HUES6 (cell line): ENCODE measurements at regions not wholly inside any gene's neighbourhood (a gene's known extent, or its start where the extent isn't known, plus 50 kb on each side); places are given as distances from the start of the nearest gene placed in this dataset.

Experiments used
- H3K27ac ChIP-seq: 2 replicates; pipeline ENCODE4 v1.7.0; 2013; ENCODE audit warnings: low read depth, mild to moderate bottlenecking, low read length, inconsistent platforms
- H3K27me3 ChIP-seq: 2 replicates; pipeline ENCODE4 v1.6.1; 2013; ENCODE audit warnings: low read length; ENCODE audit not compliant: control insufficient read depth, insufficient read depth
- H3K36me3 ChIP-seq: 2 replicates; pipeline ENCODE4 v1.6.1; 2013; ENCODE audit warnings: low read length; ENCODE audit not compliant: control insufficient read depth, insufficient read depth
- H3K4me1 ChIP-seq: 2 replicates; pipeline ENCODE4 v1.6.1; 2013; ENCODE audit warnings: low read length; ENCODE audit not compliant: control insufficient read depth, insufficient read depth
- H3K4me3 ChIP-seq: 2 replicates; pipeline ENCODE4 v1.5.1; 2013; ENCODE audit warnings: low read depth, low read length
- H3K9ac ChIP-seq: one replicate; pipeline ENCODE4 v1.6.1; 2013; ENCODE audit warnings: mild to moderate bottlenecking, low read length
- H3K9me3 ChIP-seq: 2 replicates; pipeline ENCODE4 v1.6.1; 2013; ENCODE audit warnings: low read depth, low read length; ENCODE audit not compliant: control insufficient read depth, insufficient read depth

DNA sequence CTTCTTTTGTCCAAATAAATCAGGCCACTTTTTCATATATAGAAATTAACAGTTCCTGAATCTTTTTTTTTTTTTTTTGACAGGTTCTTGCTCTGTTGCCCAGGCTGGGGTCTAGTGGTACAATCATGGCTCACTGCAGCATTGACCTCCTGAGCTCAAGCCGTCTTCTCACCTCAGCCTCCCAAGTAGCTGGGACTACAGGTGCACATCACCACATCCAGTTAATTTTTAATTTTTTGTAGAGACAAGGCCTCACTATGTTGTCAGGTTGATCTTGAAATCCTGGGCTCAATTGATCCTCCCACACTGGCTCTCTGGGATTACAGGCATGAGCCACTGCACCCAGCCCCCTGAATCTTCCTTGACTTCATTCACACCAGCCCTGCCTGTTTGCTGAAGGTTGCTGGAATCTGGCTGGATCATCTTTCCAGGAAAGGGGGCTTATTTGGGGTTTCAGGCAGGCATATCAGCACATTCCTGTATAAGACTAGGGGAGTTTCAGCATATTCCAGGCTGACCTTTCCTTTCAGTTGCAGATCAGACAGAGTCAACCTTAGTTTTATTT lies 78.2 kb upstream of the ARHGAP29 start:
- no peak overlapping the region for H3K27ac ChIP-seq
- no peaks in the 10 kb centered on the region for H3K27me3 ChIP-seq
- no peak overlapping the region for H3K9ac ChIP-seq
- H3K4me1 ChIP-seq = peaks cover 16% of the 10 kb centered on the region
- H3K9me3 ChIP-seq = no peaks in the 10 kb centered on the region
- H3K4me3 ChIP-seq = no peak overlapping the region
- H3K36me3 ChIP-seq = no peaks in the 10 kb centered on the region

DNA sequence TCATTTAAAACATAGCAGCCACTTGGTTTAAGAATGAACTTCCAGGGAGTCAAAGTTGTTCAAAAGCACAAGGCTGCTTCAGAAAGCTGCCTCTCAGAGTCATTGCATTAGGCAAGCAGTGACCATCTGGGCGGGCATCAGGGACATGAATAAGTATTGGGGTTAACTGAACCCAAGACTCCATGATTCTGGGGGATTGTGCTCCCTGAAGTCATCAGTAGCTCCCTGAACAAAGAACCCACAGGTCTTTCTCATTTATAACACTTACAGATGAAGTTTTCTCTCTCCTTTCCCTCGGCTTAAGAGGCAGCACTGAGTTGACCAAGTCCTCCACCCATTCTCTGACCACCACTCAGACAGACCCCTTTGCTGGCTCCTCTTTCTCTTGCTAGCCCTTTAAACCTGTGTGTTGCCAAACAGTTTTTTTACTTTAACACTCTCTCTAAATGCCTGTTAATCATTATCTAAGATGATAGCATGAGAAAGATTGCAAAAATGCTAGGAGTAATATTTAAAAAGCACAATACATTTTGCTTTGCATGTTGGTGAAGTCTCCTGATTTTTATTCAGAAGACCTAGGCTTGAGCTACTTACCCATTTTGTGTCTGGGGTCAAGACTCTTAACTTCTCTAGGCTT lies 77.0 kb upstream of the ARHGAP29 start:
- Histone ChIP-seq H3K27me3 (no peaks in the 10 kb centered on the region), H3K36me3 (no peaks in the 10 kb centered on the region), H3K4me1 (peaks cover 9% of the 10 kb centered on the region; the same call in 1 of the 2 replicates), H3K9ac (no peak overlapping the region), H3K27ac (no peak overlapping the region), H3K9me3 (no peaks in the 10 kb centered on the region), H3K4me3 (no peak overlapping the region)

DNA sequence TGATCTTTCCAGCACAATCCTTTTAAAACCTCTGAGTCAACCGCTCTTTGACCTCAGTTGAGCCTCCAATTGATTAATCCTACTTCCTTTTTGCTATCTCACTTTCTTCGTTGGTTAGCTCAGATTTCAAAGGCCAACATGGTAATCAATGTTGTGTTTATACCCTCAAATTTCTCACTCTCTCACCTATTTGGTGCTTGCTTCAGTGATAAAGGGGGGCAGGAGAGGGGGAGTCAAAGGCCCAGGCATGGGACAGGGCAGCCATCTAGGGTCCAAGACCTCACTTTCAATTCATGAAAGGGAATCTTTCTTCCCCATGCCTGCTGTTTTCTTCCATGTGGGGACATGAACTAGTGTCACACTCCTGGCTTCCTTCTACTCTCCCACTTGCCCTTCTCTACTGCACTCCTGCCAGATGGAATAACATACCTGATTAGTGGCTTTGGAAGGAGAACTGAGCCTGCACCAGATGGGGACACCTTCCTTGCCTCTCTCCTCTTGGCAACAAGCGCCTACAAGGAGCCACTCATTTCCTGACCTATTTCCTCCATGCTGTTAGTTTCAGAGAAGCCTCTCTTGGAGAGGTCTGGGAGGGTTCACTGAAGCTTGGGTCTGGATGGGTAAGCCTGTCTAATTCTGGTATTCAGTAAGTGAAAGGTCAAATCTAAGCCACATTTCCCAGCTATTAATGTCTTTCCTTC lies 73.3 kb upstream of the ARHGAP29 start:
- H3K27ac ChIP-seq = no peak overlapping the region
- H3K9me3 ChIP-seq = no peaks in the 10 kb centered on the region
- no peaks in the 10 kb centered on the region for H3K36me3 ChIP-seq
- H3K4me1 ChIP-seq = 0 out of 2 replicates have a peak, but pooled peaks cover 2% of the 10 kb centered on the region
- H3K4me3 ChIP-seq = no peak overlapping the region
- H3K27me3 ChIP-seq = no peaks in the 10 kb centered on the region
- no peak overlapping the region for H3K9ac ChIP-seq

DNA sequence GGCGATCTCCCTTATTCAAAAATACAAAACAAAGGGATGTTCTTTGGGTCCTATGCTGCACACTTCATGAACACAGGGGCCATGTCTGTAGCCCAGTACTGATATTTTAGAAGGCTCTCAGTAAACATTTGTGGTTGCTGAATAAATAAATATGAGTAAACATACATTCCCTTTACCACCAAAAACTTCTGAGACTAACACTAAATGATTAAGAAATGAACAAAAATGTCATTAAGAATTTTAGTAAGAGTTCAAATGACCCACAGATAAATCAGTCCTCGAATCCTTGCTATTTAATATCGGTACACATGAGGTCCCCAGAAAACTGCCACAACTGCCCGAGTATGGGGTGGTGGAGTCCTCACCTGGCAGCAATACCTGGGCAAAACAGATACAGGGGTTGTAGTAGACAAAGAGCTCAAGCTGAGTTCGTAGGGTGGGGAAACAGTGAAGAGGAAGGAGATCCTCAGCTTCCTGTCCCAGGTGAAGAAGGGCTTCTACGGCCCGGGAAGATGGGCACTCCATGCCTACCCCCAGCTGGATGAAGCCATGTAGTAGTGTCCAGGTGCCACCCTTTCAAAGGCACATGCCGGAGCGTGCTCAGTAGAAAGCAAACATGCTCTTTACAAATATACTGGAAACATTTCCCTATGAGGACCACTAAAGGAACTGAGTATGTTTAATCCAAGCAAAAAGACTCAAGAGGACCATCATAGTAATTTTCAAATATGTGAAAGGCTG lies 72.6 kb upstream of the ARHGAP29 start:
- no peak overlapping the region for H3K9ac ChIP-seq
- H3K36me3 ChIP-seq = no peaks in the 10 kb centered on the region
- H3K4me1 ChIP-seq = no peaks in the 10 kb centered on the region
- H3K4me3 ChIP-seq = no peak overlapping the region
- no peak overlapping the region for H3K27ac ChIP-seq
- no peaks in the 10 kb centered on the region for H3K9me3 ChIP-seq
- H3K27me3 ChIP-seq = no peaks in the 10 kb centered on the region

DNA sequence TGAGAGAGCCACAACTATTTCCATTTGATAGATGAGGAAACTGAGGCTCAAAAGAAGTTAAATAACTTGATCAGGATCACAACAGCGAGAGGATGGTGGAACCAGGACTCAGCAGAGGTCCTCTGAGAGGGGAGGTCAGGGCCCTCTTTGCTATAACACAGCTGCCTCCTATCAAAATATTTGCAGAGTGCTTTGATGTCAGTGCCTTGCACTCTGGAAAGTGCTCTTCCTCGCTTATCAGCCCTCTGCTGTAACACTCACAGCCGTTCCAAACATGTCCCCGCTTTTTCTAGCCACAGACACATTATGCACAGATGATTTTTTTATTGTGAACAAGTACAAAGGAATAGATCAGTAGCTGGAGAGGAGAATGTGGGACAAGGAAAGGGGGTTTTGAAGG lies 71.8 kb upstream of the ARHGAP29 start:
- Histone ChIP-seq H3K27ac (no peak overlapping the region), H3K9ac (no peak overlapping the region), H3K36me3 (no peaks in the 10 kb centered on the region), H3K4me1 (no peaks in the 10 kb centered on the region), H3K27me3 (no peaks in the 10 kb centered on the region), H3K9me3 (no peaks in the 10 kb centered on the region), H3K4me3 (no peak overlapping the region)

DNA sequence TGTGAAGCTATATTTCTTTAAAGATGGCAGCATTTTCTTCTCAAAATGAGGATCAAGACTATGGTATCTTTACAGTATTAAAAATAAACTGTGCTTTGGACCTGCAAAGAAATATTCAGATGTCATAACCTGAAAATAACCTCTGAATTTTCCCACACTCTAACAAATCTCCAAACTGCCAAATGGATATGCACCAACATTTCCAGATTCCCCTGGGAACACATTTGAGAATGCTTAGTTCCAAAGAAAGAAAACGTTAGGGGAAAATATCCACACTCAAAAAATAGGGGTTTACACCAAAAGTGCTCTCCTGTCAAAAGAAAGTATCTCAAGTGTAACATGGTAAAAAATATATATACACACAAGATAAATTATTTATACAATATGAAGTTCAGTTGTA lies 69.1 kb upstream of the ARHGAP29 start:
- no peaks in the 10 kb centered on the region for H3K9me3 ChIP-seq
- no peaks in the 10 kb centered on the region for H3K36me3 ChIP-seq
- H3K9ac ChIP-seq = no peak overlapping the region
- no peak overlapping the region for H3K4me3 ChIP-seq
- no peaks in the 10 kb centered on the region for H3K27me3 ChIP-seq
- no peak overlapping the region for H3K27ac ChIP-seq
- no peaks in the 10 kb centered on the region; the same call in 1 of the 2 replicates for H3K4me1 ChIP-seq

DNA sequence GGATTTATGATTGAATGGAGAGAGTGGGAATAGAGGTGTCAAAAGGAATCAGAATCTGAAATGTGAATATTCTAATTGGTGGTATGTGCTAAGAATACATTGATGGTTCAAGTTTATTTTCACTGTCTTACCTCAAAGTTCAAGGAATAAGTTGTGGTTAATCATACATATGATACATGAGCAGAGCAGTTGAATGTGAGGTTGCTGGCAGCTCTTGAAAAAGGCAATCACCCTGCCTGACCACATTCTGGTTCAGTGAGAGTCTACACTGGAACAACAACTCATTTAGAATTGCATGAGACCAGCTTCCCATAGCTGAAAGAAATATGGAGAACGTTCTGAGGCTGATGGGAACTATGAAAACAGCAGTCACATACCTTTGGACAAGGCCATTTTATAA lies 68.3 kb upstream of the ARHGAP29 start:
- Histone ChIP-seq H3K4me1 (peaks cover 7% of the 10 kb centered on the region; the same call in 1 of the 2 replicates), H3K27ac (no peak overlapping the region), H3K36me3 (no peaks in the 10 kb centered on the region), H3K4me3 (no peak overlapping the region), H3K27me3 (no peaks in the 10 kb centered on the region), H3K9me3 (no peaks in the 10 kb centered on the region), H3K9ac (no peak overlapping the region)

DNA sequence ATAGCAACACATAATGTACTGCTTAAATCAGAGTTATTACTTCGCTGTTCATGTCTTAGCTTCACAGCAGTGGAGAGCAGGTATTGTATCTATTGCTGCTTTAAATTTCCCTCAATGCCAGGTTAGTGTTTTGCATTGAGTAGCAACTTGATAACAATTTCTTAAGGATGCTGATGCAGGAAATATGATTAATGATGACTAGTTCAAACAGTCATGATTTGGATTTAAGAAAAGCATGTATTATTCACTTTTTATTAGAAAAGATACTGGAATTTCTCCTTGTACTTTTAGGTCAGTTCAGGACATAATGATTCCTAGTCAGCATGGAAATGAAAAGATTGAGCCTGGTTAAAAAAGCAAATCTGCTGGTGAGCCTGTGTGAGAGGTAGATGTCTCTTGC lies 67.2 kb upstream of the ARHGAP29 start:
- no peak overlapping the region for H3K4me3 ChIP-seq
- H3K9ac ChIP-seq = no peak overlapping the region
- peaks cover 19% of the 10 kb centered on the region for H3K4me1 ChIP-seq
- H3K9me3 ChIP-seq = no peaks in the 10 kb centered on the region
- no peak overlapping the region for H3K27ac ChIP-seq
- no peaks in the 10 kb centered on the region for H3K36me3 ChIP-seq
- H3K27me3 ChIP-seq = no peaks in the 10 kb centered on the region

DNA sequence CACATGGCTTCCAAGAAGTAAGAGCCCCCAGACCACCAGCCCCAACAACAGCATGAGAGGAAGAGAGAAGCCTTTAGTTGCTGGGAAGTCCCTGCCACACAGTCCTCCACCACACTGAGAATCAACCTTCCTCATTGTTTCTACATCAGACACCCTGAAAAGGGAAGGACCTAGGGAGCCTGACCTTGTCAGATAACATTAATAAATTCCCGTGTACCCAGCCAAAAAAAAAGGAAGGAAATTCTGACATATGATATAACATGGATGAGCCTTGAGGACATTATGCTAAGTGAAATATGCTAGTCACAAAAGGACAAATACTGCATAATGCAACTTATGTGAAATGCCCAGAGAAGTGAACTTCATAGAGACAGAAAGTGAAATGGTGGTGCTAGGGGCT lies 65.6 kb upstream of the ARHGAP29 start:
- Histone ChIP-seq H3K27me3 (no peaks in the 10 kb centered on the region), H3K27ac (no peak overlapping the region), H3K36me3 (no peaks in the 10 kb centered on the region), H3K9me3 (no peaks in the 10 kb centered on the region), H3K4me3 (no peak overlapping the region), H3K4me1 (peaks cover 23% of the 10 kb centered on the region), H3K9ac (no peak overlapping the region)

DNA sequence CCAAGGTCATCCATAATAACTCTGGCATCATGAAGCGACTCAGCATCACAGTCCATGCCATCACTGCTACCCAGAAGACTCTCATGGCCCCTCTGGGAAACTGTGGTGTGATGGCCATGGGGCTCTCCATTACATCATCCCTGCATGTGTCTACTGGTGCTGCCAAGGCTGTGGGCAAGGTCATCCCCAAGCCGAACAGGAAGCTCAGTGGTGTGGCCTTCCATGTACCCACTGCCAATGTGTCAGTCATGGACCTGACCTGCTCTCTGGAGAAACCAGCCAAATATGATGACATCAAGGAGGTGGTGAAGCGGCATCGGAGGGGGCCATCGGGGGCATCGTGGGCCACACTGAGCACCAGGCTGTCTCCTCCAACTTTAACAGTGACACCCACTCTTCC lies 65.1 kb upstream of the ARHGAP29 start:
- H3K4me1 ChIP-seq = peaks cover 23% of the 10 kb centered on the region
- no peaks in the 10 kb centered on the region for H3K9me3 ChIP-seq
- no peak overlapping the region for H3K27ac ChIP-seq
- H3K9ac ChIP-seq = no peak overlapping the region
- no peaks in the 10 kb centered on the region for H3K36me3 ChIP-seq
- no peaks in the 10 kb centered on the region for H3K27me3 ChIP-seq
- H3K4me3 ChIP-seq = no peak overlapping the region

DNA sequence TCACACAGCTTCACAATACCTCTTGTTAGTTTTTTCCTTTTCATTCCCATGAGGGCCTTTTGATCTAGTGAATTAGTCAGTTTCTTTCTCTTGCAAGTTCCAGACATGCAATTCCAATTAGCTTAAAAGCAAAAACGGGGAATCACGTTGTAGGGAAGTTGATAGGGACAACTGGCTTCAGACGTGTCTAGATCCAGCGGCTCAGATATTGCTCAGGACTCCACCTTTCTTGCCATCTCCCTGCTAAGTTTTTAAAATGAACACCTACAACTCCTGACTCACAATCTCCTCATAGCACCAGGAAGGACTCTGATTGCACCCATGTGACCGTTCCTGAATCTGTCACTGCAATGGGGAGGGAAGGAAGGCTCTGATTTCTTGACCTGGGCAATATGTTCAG lies 63.8 kb upstream of the ARHGAP29 start:
- Histone ChIP-seq H3K4me1 (peaks cover 23% of the 10 kb centered on the region), H3K9ac (no peak overlapping the region), H3K4me3 (no peak overlapping the region), H3K27me3 (no peaks in the 10 kb centered on the region), H3K36me3 (no peaks in the 10 kb centered on the region), H3K27ac (no peak overlapping the region), H3K9me3 (no peaks in the 10 kb centered on the region)
